ENCODE measurements at regions not wholly inside any gene's neighbourhood (a gene's known extent, or its start where the extent isn't known, plus 50 kb on each side); places are given as distances from the start of the nearest gene placed in this dataset.

GRCh38 chr6:9515633-9516606 is 899.0 kb downstream of the TFAP2A start:
- DNase-seq (ENCODE audit: low spot score), result no peak
- no peak overlapping the region for H3K27ac ChIP-seq
- H3K4me1 ChIP-seq, result no peaks in the 10 kb centered on the region
- H3K9me3 ChIP-seq, result no peaks in the 10 kb centered on the region
- H3K4me3 ChIP-seq, result no peak overlapping the region
- TF ChIP-seq, protein P1, sequence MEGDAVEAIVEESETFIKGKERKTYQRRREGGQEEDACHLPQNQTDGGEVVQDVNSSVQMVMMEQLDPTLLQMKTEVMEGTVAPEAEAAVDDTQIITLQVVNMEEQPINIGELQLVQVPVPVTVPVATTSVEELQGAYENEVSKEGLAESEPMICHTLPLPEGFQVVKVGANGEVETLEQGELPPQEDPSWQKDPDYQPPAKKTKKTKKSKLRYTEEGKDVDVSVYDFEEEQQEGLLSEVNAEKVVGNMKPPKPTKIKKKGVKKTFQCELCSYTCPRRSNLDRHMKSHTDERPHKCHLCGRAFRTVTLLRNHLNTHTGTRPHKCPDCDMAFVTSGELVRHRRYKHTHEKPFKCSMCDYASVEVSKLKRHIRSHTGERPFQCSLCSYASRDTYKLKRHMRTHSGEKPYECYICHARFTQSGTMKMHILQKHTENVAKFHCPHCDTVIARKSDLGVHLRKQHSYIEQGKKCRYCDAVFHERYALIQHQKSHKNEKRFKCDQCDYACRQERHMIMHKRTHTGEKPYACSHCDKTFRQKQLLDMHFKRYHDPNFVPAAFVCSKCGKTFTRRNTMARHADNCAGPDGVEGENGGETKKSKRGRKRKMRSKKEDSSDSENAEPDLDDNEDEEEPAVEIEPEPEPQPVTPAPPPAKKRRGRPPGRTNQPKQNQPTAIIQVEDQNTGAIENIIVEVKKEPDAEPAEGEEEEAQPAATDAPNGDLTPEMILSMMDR (IDR thresholded peaks at IDR 0.05), result no peak
- H3K36me3 ChIP-seq, result no peaks in the 10 kb centered on the region
- H3K27me3 ChIP-seq, result no peaks in the 10 kb centered on the region

- no peak overlapping the region for H3K27ac ChIP-seq
- no peaks in the 10 kb centered on the region for H3K36me3 ChIP-seq
- H3K4me3 ChIP-seq, result no peak overlapping the region
- no peaks in the 10 kb centered on the region for H3K9me3 ChIP-seq
- no peaks in the 10 kb centered on the region for H3K4me1 ChIP-seq
- TF ChIP-seq, protein P1 (IDR thresholded peaks at IDR 0.05), result no peak
- no peaks in the 10 kb centered on the region for H3K27me3 ChIP-seq
- DNase-seq (ENCODE audit: low spot score), result no peak
Measured at GRCh38 chr6:9514146-9514545, 900.7 kb downstream of the TFAP2A start.

GRCh38 chr6:9511157-9511556 is 903.7 kb downstream of the TFAP2A start:
- no peaks in the 10 kb centered on the region for H3K9me3 ChIP-seq
- DNase-seq (ENCODE audit: low spot score), result no peak
- no peaks in the 10 kb centered on the region for H3K27me3 ChIP-seq
- H3K4me1 ChIP-seq, result no peaks in the 10 kb centered on the region
- H3K27ac ChIP-seq, result no peak overlapping the region
- TF ChIP-seq, protein P1 (IDR thresholded peaks at IDR 0.05), result no peak
- H3K4me3 ChIP-seq, result no peak overlapping the region
- no peaks in the 10 kb centered on the region for H3K36me3 ChIP-seq

DNA sequence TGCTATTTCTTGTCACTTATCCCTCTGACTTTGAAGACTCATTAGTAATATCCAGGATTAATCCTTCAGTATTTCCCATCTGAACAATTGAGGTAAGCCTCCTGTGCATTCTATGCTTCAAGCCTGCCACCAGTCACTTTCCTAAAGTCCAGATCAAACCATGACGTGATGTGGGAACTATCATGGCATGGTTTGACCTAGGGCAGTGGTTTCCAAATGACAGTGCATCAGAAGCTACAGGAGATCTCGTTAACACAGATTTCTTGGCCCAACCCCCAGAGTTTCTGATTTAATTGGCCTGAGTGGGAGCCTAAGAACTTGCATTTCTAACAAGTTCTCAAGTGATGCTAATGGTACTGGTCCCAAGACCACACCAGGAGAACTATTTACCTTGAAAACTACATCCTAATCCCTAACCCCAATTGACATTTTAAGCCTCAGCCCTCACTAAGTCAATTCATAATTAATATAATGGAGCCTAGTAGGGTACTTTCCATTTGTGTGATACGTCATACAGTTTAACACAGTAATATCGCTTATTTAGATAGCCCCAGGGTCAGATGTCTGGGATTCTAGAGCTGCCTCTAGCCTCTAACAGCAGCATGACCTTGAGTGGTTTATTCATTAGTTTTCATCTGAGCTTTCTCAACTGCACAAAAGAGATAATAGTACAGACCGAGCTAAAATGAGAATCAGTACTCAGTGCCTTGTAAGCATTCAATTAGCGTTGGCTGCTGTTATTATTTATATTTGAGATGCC is 907.6 kb downstream of the TFAP2A start:
- no peaks in the 10 kb centered on the region for H3K9me3 ChIP-seq

DNA sequence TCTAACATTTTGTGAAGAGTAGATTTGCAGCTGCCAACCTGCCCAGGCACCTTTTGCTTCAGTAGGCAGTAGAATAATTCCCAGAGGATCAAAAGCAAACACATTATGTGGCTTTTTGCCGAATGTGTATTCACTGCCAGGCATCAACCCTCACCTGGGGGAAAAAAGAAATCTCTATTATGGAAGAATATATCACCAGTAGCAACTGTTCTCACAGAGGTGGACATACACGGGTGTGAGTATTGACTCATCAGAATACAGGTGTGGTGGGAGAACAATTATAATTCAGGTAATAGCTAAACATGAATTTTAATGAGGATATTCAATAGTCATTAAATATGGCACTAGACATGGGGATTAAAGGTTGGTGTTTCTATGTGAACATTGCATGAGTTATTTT is 910.7 kb downstream of the TFAP2A start:
- H3K4me1 ChIP-seq, result no peaks in the 10 kb centered on the region
- DNase-seq (ENCODE audit: low spot score), result no peak
- no peaks in the 10 kb centered on the region for H3K27me3 ChIP-seq
- H3K4me3 ChIP-seq, result no peak overlapping the region
- H3K27ac ChIP-seq, result no peak overlapping the region
- no peaks in the 10 kb centered on the region for H3K36me3 ChIP-seq
- no peaks in the 10 kb centered on the region for H3K9me3 ChIP-seq
- TF ChIP-seq, protein P1 (IDR thresholded peaks at IDR 0.05), result no peak

More for the DNA sequence above, 907.6 kb downstream of the TFAP2A start:
- Histone ChIP-seq H3K4me1 (no peaks in the 10 kb centered on the region), H3K4me3 (no peak overlapping the region), H3K27ac (no peak overlapping the region), H3K36me3 (no peaks in the 10 kb centered on the region), H3K27me3 (no peaks in the 10 kb centered on the region)
- TF ChIP-seq, protein P1 (IDR thresholded peaks at IDR 0.05), result no peak
- DNase-seq (ENCODE audit: low spot score), result no peak
